Hematopoietic multipotent progenitor cell treated with erythropoietin and hydrocortisone succinate and interleukin-3 and kit ligand, for 8 days (in vitro differentiated cells): ENCODE measurements at regions not wholly inside any gene's neighbourhood (a gene's known extent, or its start where the extent isn't known, plus 50 kb on each side); places are given as distances from the start of the nearest gene placed in this dataset.
"Not testable (repeated sequence)": the region's sequence is repeated elsewhere in the genome, so short reads cannot be mapped to it uniquely, and the experiment has no call there.

Source experiments
- DNase-seq: peaks from one replicate; pipeline ENCODE4 v3.0.0-alpha.2; 2015

- DNase-seq, result no peak
Observed at GRCh38 chr2:131641414-131642206, 113.9 kb downstream of the CCDC74A start.

GRCh38 chr2:131643180-131643579 lies 115.5 kb downstream of the CCDC74A start:
- not testable (repeated sequence) for DNase-seq

- DNase-seq, result no peak
Observed at GRCh38 chr2:131645177-131645765, 117.6 kb downstream of the CCDC74A start.

GRCh38 chr2:131646220-131646619 lies 118.5 kb downstream of the CCDC74A start:
- not testable (repeated sequence) for DNase-seq

DNA sequence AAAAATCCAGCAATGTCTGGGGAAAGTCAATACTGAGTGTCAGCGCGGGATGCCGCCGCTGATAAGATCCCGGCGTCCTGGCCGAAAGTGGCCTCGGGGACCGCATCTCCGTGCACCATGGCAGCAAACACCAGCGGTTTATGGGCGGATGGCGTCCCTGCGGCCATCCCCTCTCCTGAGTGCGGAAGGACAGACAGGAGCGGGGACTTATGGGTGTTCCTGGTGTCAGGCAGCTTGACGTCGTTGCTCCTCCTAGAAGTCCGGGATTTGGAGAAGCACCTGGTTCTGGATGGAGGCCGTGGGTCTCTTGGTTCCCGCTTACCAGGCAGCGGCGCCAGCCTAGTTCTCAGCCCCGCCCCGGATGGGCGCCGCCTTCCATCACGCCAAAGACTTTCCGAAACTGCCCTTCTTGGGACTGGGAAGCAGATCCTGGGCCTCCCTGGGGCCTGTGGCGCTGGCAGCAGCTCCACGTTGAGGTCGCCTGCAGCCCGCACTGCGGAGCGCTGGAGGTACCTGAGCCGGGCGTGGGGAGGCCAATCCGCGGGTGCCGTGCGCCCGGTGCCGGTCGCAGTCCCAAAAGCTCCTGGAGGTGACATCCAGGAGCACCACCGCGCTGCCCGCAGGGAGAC lies 119.1 kb downstream of the CCDC74A start:
- no peak for DNase-seq

DNA sequence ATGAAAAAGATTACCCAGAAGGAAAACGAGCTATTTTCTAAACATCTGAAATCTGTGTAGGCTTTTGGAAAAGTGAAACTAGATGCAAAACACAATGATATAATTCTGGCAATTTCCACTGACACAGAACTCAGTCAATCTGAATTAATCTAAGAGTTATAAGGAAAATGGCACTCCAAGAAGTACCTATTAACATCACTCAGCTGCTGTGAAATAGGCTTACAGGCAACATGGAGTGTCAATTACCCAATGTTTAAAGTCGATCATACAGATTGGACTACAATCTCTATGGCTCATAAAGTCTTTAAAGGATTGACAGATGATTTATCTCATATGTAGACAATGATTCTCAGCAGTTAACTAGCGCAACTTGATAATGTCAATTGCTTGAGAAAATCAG lies 120.9 kb downstream of the CCDC74A start:
- not testable (repeated sequence) for DNase-seq

DNA sequence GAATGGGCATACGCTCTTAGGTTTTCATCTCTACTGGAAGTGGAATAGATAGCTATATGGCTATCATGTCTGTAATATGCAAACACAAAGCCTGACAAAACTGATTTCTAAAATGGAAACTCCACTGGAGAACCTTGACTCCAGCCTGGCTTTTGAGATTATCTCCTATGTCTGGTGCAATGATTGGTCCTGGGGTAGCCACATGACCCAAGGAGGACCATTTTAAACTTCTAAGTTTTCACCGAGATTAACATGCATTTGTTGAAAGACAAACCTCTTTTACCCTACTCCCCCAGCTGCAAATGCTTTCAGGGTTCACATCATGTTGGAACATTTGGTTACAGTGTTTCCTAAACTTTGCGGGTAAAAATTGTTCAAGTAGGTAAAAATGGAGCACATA lies 124.6 kb downstream of the CCDC74A start:
- not testable (repeated sequence) for DNase-seq

DNA sequence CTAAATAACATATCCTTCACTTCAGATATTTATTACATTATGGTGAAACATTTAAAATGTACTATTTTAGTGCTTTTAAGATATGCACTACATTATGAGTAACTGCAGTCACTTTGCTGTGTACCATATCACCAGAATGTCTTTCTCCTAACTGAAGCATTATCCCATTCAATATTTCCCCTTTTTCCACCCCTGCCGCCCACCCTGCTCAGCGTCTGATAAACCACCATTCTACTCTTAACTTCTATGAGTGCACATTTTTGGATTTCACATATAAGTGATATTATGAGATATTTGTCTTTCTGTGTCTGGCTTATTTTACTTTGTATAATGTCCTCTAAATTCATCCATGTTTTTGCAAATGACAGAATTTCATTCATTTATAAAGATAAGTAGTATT lies 126.4 kb downstream of the CCDC74A start:
- not testable (repeated sequence) for DNase-seq

- DNase-seq, result no peak
Observed at GRCh38 chr2:131656816-131657633, 129.3 kb downstream of the CCDC74A start.

DNA sequence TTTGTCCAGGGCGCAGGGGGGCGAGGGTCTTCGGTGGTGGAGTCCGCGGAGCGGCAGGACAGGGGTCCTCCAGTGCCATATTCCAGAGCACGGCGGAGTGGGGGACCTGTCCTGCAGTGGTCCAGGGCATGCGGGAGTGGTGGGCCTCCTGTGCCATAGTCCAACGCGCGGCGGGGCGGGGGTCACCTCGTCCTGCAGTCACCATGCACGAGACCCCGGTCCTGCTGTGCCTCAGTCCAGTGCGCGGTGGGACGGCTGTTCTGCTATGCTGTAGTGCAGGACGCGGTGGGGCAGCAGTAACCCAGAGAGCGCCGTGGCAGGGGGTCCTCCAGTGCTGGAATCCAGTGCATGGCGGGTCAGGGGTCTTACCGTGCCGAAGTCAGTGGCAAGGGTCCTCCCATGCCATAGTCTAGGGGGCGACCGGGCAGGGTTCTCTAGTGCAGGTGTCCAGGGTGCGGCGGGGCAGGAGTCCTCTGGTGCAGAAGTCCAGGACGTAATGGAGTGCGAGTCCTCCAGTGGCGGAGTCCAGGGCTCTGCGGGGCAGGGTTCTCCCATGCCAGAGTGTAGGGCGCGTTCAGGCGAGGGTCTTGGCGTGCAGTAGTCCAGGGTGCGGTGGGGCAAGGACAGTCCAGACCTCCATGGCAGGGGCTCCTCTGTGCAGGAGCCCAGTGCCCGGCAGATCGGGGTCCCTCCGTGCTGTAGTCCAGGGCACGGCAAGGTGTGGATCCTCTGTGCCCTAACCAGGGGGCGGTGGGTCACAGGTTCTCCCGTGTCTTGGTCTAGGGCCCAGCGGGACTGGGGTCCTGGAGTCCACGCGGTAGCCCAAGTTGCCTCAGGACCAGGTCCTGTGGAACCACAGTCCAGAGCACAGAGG lies 130.4 kb downstream of the CCDC74A start:
- no peak for DNase-seq

DNA sequence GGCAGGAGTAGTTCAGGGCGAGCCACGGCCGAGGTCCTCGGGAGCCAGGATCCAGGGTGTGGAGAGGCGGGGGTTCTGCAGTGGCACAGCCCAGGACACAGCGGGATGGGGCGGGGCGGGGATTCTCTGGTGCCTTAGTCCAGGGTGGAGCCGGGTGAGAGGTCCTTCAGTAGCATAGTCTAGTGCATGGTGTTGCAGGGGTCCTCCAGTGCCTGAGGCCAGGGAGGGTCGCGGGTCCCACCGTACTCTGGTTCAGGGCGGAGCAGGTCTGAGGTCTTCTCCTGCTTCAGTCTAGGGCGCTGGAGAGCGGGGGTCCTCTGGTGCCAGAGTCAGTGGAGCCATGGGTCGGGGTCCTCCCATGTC lies 131.1 kb downstream of the CCDC74A start:
- no peak for DNase-seq

- DNase-seq, result no peak
Observed at GRCh38 chr2:131659168-131659572, 131.5 kb downstream of the CCDC74A start.

- DNase-seq, result not testable (repeated sequence)
Observed at GRCh38 chr2:131661101-131661782, 133.6 kb downstream of the CCDC74A start.

DNA sequence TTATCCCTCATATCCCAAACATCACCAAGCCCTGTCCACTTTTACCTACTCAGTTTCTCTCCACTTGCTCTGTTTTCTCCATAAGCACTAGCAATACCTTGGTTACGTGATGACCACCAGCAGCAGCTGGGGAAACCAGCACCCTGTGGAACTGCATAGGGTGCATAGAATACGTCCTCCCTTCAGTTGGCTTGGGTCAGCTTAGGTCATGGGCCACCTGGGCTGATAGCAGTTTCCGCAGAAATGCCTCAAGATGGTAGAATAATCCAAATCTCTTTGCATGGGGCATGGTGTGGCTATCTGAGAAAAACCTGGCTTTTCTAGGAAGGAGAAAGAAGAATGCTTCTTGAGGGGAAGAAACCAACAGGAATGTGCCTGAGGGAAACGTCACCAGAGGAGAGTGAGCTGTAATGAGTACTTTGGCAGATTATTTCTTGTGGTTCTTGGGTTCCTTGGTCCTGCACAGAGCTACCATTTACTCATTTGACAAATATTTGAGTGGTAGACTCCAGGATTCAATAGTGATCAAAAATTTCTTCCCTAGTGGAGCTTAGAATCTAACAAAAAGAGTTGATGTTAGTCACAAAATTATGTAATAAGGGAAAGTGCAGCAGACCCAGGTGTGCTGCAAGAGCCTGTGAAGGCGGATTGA lies 134.3 kb downstream of the CCDC74A start:
- DNase-seq, result not testable (repeated sequence)

DNA sequence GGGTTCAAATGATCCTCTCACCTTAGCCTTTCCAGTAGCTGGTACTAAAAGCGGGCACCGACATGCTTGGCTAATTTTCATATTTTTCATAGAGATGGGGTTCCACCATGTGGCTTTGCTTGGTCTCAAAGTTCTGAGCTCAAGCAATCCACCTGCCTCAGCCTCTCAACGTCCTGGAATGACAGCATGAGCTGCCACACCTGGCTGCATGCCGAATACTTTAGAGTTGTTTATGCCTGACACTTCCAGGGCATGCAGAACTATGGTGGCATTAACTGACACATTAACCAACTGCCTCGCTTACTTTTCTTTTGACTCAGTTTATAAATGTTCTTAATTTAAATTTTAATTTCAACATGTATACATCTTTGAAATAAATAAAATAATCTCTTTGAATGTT lies 135.8 kb downstream of the CCDC74A start:
- not testable (repeated sequence) for DNase-seq

- not testable (repeated sequence) for DNase-seq
Observed at GRCh38 chr2:131665716-131666115, 138.0 kb downstream of the CCDC74A start.

GRCh38 chr2:131668794-131669540 lies 141.3 kb downstream of the CCDC74A start:
- DNase-seq, result peak; percentile 3

- not testable (repeated sequence) for DNase-seq
Observed at GRCh38 chr2:131671841-131672470, 144.3 kb downstream of the CCDC74A start.
